NT2/D1 (cell line): ENCODE measurements at regions not wholly inside any gene's neighbourhood (a gene's known extent, or its start where the extent isn't known, plus 50 kb on each side); places are given as distances from the start of the nearest gene placed in this dataset.
"Not testable (repeated sequence)": the region's sequence is repeated elsewhere in the genome, so short reads cannot be mapped to it uniquely, and the experiment has no call there.

Experiments
- DNase-seq: peaks from one replicate; pipeline ENCODE4 v3.0.0-alpha.2; 2011; ENCODE audit warnings: low read depth, low spot score
- H3K27me3 ChIP-seq: 2 replicates; pipeline ENCODE4 v1.6.0; 2011; ENCODE audit warnings: mild to moderate bottlenecking; ENCODE audit not compliant: insufficient read length, insufficient read depth
- H3K36me3 ChIP-seq: 2 replicates; pipeline ENCODE4 v1.6.1; 2011; ENCODE audit warnings: mild to moderate bottlenecking, low read length, mixed read lengths; ENCODE audit not compliant: insufficient read depth, insufficient read length
- H3K4me1 ChIP-seq: 2 replicates; pipeline ENCODE4 v1.5.1; 2011; ENCODE audit not compliant: insufficient read depth, insufficient read length
- H3K4me3 ChIP-seq: 2 replicates; pipeline ENCODE4 v1.5.1; 2011; ENCODE audit warnings: low read depth; ENCODE audit not compliant: insufficient read length
- H3K9ac ChIP-seq: 2 replicates; pipeline ENCODE4 v1.6.0; 2011; ENCODE audit warnings: low read depth; ENCODE audit not compliant: insufficient read length
- H3K9me3 ChIP-seq: 2 replicates; pipeline ENCODE4 v1.5.1; 2011; ENCODE audit warnings: mild to moderate bottlenecking, low read length; ENCODE audit not compliant: insufficient read depth
- SUZ12 ChIP-seq: IDR thresholded peaks from 2 replicates; pipeline ENCODE4 v1.6.1; 2011; ENCODE audit not compliant: insufficient read length, insufficient read depth; ENCODE audit errors: extremely low read depth
- YY1 ChIP-seq: IDR thresholded peaks from 2 replicates; pipeline ENCODE4 v1.6.1; 2011; ENCODE audit not compliant: insufficient read length, insufficient read depth
- ZNF274 ChIP-seq: IDR thresholded peaks from 2 replicates; pipeline ENCODE4 v1.6.1; 2011; ENCODE audit warnings: mild to moderate bottlenecking, low read depth, low read length

GRCh38 chr1:101370488-101370887, 133.7 kb downstream of the S1PR1 start:
- TF ChIP-seq YY1 (no peak), ZNF274 (no peak), SUZ12 (no peak)

GRCh38 chr1:101371259-101371658, 134.4 kb downstream of the S1PR1 start:
- Histone ChIP-seq H3K4me1 (no peaks in the 10 kb centered on the region), H3K27me3 (no peaks in the 10 kb centered on the region), H3K9me3 (no peaks in the 10 kb centered on the region), H3K4me3 (no peak overlapping the region), H3K9ac (no peak overlapping the region), H3K36me3 (no peaks in the 10 kb centered on the region)
- no peak for DNase-seq
- TF ChIP-seq ZNF274 (no peak), YY1 (no peak), SUZ12 (no peak)

More at GRCh38 chr1:101370488-101370887, 133.7 kb downstream of the S1PR1 start:
- DNase-seq = no peak
- H3K4me3 ChIP-seq = no peak overlapping the region
- H3K27me3 ChIP-seq = no peaks in the 10 kb centered on the region
- H3K36me3 ChIP-seq = no peaks in the 10 kb centered on the region
- H3K4me1 ChIP-seq = no peaks in the 10 kb centered on the region
- no peak overlapping the region for H3K9ac ChIP-seq
- no peaks in the 10 kb centered on the region for H3K9me3 ChIP-seq

- no peaks in the 10 kb centered on the region for H3K9me3 ChIP-seq
- DNase-seq = no peak
- no peaks in the 10 kb centered on the region for H3K4me1 ChIP-seq
- no peak overlapping the region for H3K9ac ChIP-seq
- H3K27me3 ChIP-seq = no peaks in the 10 kb centered on the region
- no peaks in the 10 kb centered on the region for H3K36me3 ChIP-seq
- H3K4me3 ChIP-seq = no peak overlapping the region
- TF ChIP-seq YY1 = no peak
- TF ChIP-seq SUZ12 = no peak
- TF ChIP-seq ZNF274 = no peak
Observed at GRCh38 chr1:101373570-101373969, 136.8 kb downstream of the S1PR1 start.

- H3K4me3 ChIP-seq, H3K9me3 ChIP-seq, H3K9ac ChIP-seq, H3K4me1 ChIP-seq, H3K36me3 ChIP-seq, H3K27me3 ChIP-seq, DNase-seq: not testable (repeated sequence)
Observed at GRCh38 chr1:101375448-101375847, 138.6 kb downstream of the S1PR1 start.

- H3K27me3 ChIP-seq = no peaks in the 10 kb centered on the region
- no peaks in the 10 kb centered on the region for H3K4me1 ChIP-seq
- no peaks in the 10 kb centered on the region for H3K9me3 ChIP-seq
- H3K36me3 ChIP-seq = no peaks in the 10 kb centered on the region
- TF ChIP-seq SUZ12 (no peak), YY1 (no peak), ZNF274 (no peak)
- no peak for DNase-seq
- H3K9ac ChIP-seq = no peak overlapping the region
- H3K4me3 ChIP-seq = no peak overlapping the region
Observed at GRCh38 chr1:101376121-101377083, 139.6 kb downstream of the S1PR1 start.

GRCh38 chr1:101377084-101377835, 140.4 kb downstream of the S1PR1 start:
- no peak overlapping the region for H3K4me3 ChIP-seq
- H3K9me3 ChIP-seq = no peaks in the 10 kb centered on the region
- TF ChIP-seq SUZ12 = no peak
- TF ChIP-seq ZNF274 = no peak
- no peak for TF ChIP-seq YY1
- no peaks in the 10 kb centered on the region for H3K4me1 ChIP-seq
- no peak overlapping the region for H3K9ac ChIP-seq
- no peaks in the 10 kb centered on the region for H3K27me3 ChIP-seq
- DNase-seq = no peak
- no peaks in the 10 kb centered on the region for H3K36me3 ChIP-seq

GRCh38 chr1:101379037-101379436, 142.2 kb downstream of the S1PR1 start:
- H3K9me3 ChIP-seq = no peaks in the 10 kb centered on the region
- H3K27me3 ChIP-seq = no peaks in the 10 kb centered on the region
- no peaks in the 10 kb centered on the region for H3K4me1 ChIP-seq
- no peak overlapping the region for H3K9ac ChIP-seq
- DNase-seq = no peak
- no peak overlapping the region for H3K4me3 ChIP-seq
- TF ChIP-seq ZNF274 (no peak), YY1 (no peak), SUZ12 (no peak)
- H3K36me3 ChIP-seq = no peaks in the 10 kb centered on the region
